GM12878 (cell line): ENCODE measurements at regions not wholly inside any gene's neighbourhood (a gene's known extent, or its start where the extent isn't known, plus 50 kb on each side); places are given as distances from the start of the nearest gene placed in this dataset.

ENCODE experiments used
- ATAC-seq: fragments of 200-7000 bp; cut with Tn5 transposase; 3 replicates; pipeline ENCODE4 v1.9.1; 2020; ENCODE audit warnings: mild to moderate bottlenecking, moderate library complexity
- BruUV-seq: library from RNA; stranded (reverse); fragments of 400-500 nt; replicated peaks from 2 replicates; lab custom pipeline; 2021; lab: Mats Ljungman, UMichigan
- CTCF ChIA-PET: fragments of 300-600 bp; sonication (Branson Sonifier 250); formaldehyde crosslinking; extraction: SDS; loops from one replicate; lab custom pipeline; 2021; ENCODE audit warnings: inconsistent platforms; lab: Yijun Ruan, JAX
- POLR2A ChIA-PET: fragments of 350-600 bp; formaldehyde crosslinking; extraction: SDS; loops from one replicate; lab custom pipeline; 2021; ENCODE audit warnings: inconsistent platforms; lab: Charles Lee
- RAD21 ChIA-PET: fragments of 300-600 bp; sonication (Branson Sonifier 250); formaldehyde crosslinking; loops from one replicate; lab custom pipeline; 2023; ENCODE audit warnings: antibody characterized with exemption; ENCODE audit not compliant: unreplicated experiment; lab: Charles Lee
- SMC1A ChIA-PET: fragments of 300-600 bp; sonication (Branson Sonifier 250); formaldehyde crosslinking; loops from one replicate; lab custom pipeline; 2023; ENCODE audit not compliant: unreplicated experiment, uncharacterized antibody; lab: Charles Lee
- DNase-seq: peaks from one replicate; pipeline ENCODE4 v3.0.0-alpha.2; 2011; ENCODE audit warnings: low read depth, low spot score
- FAIRE-seq: peaks from 3 replicates; lab custom pipeline; 2011; peaks lifted over from hg19 to GRCh38; lab: Jason Lieb, UNC
- H2AFZ ChIP-seq: 2 replicates; pipeline ENCODE4 v1.6.0; 2011; ENCODE audit warnings: low read depth, low read length, control low read depth; ENCODE audit not compliant: control insufficient read depth
- H3K27ac ChIP-seq: 2 replicates; pipeline ENCODE4 v1.5.1; 2011; ENCODE audit warnings: control low read depth; ENCODE audit not compliant: control insufficient read depth, insufficient read depth
- H3K27me3 ChIP-seq, 2 experiments: replicated peaks in 1 of 2; 2 replicates each; pipeline versions ENCODE4 v1.6.0 to v1.6.1; 2011; ENCODE audit warnings: low read length in 1 of 2; ENCODE audit not compliant: control insufficient read depth in 2 of 2, insufficient read depth in 2 of 2
- H3K36me3 ChIP-seq, 2 experiments: 2 replicates each; pipeline ENCODE4 v1.5.1; 2011; ENCODE audit warnings: low read length in 1 of 2; ENCODE audit not compliant: control insufficient read depth in 2 of 2, insufficient read depth in 2 of 2
- H3K4me1 ChIP-seq: 2 replicates; pipeline ENCODE4 v1.6.1; 2011; ENCODE audit warnings: mild to moderate bottlenecking, low read length, moderate library complexity, mixed read lengths; ENCODE audit not compliant: control insufficient read depth, insufficient read depth
- H3K4me2 ChIP-seq: 2 replicates; pipeline ENCODE4 v1.6.0; 2011; ENCODE audit warnings: control low read depth; ENCODE audit not compliant: control insufficient read depth, insufficient read depth
- H3K4me3 ChIP-seq: fragments of 200-600 bp; sonication (generic); 2 replicates; pipeline ENCODE4 v1.5.1; 2016
- H3K79me2 ChIP-seq: 2 replicates; pipeline ENCODE4 v1.6.0; 2011; ENCODE audit warnings: low read length; ENCODE audit not compliant: control insufficient read depth, insufficient read depth
- H3K9ac ChIP-seq: 2 replicates; pipeline ENCODE4 v1.8.0; 2011; ENCODE audit warnings: low read length, control low read depth, mixed read lengths; ENCODE audit not compliant: control insufficient read depth, insufficient read depth
- H3K9me3 ChIP-seq: replicated peaks from 3 replicates; pipeline ENCODE4 v1.5.1; 2011; ENCODE audit warnings: mild to moderate bottlenecking, low read length; ENCODE audit not compliant: control insufficient read depth, insufficient read depth
- H4K20me1 ChIP-seq: 2 replicates; pipeline ENCODE4 v1.6.0; 2011; ENCODE audit not compliant: control insufficient read depth, insufficient read depth
- BCL11A ChIP-seq: IDR thresholded peaks from 2 replicates; pipeline ENCODE4 v1.6.1; 2011; ENCODE audit warnings: low read depth, low read length
- BMI1 ChIP-seq: fragments of 450-650 bp; IDR thresholded peaks from 2 replicates; pipeline ENCODE4 v1.6.1; 2016; ENCODE audit warnings: mild to moderate bottlenecking, moderate library complexity, borderline replicate concordance
- CHD2 ChIP-seq: IDR thresholded peaks from 2 replicates; pipeline ENCODE4 v1.6.1; 2011; ENCODE audit warnings: low read depth, low read length, improper control_type of control experiment, borderline replicate concordance
- EED ChIP-seq: sonication (generic); IDR thresholded peaks from 2 replicates; pipeline ENCODE4 v1.6.1; 2016; ENCODE audit warnings: antibody characterized with exemption, low read depth
- ETV6 ChIP-seq, 2 experiments: fragments of 450-650 bp in 1 of 2; IDR thresholded peaks in 1 of 2; conservative IDR thresholded peaks in 1 of 2; 2 replicates each; pipeline ENCODE4 v1.6.1; 2014; ENCODE audit warnings: antibody characterized with exemption in 1 of 2, borderline replicate concordance in 1 of 2, low read depth in 1 of 2, mild to moderate bottlenecking in 1 of 2, moderate library complexity in 1 of 2
- HDAC2 ChIP-seq: fragments of 200-600 bp; sonication (generic); IDR thresholded peaks from 2 replicates; pipeline ENCODE4 v1.6.1; 2017
- POLR2AphosphoS5 ChIP-seq: IDR thresholded peaks from 2 replicates; pipeline ENCODE4 v1.6.1; 2011; ENCODE audit warnings: mild to moderate bottlenecking, low read length, inconsistent platforms
- SMAD5 ChIP-seq: IDR thresholded peaks from 2 replicates; pipeline ENCODE4 v1.6.1; 2016; ENCODE audit warnings: antibody characterized with exemption, low read depth
- ZBED1 ChIP-seq: IDR thresholded peaks from 2 replicates; pipeline ENCODE4 v1.6.1; 2016; ENCODE audit warnings: borderline replicate concordance
- ZNF622 ChIP-seq: fragments of 450-650 bp; IDR thresholded peaks from 2 replicates; pipeline ENCODE4 v1.6.1; 2017; ENCODE audit warnings: mild to moderate bottlenecking, inconsistent platforms
- in situ Hi-C: fragments of 300-500 bp; cut with MboI; formaldehyde crosslinking; loops from 9 replicates; pipeline ENCODE4 v1.14.3; 2018; ENCODE audit warnings: mixed read lengths
- intact Hi-C: fragments of 100-400 bp; cut with micrococcal nuclease; formaldehyde crosslinking; loops from one replicate; pipeline ENCODE4 v1.14.2; 2022; ENCODE audit not compliant: unreplicated experiment
- TF ChIP-seq, protein P1 (sequence below): IDR thresholded peaks from 2 replicates; pipeline ENCODE4 v1.6.1; 2012; ENCODE audit warnings: low read depth, low read length, improper control_type of control experiment
- TF ChIP-seq, protein P2 (sequence below): IDR thresholded peaks from 2 replicates; pipeline ENCODE4 v1.6.1; 2011; ENCODE audit warnings: low read depth, low read length, improper control_type of control experiment, borderline replicate concordance
- TF ChIP-seq, protein P3 (sequence below): IDR thresholded peaks from 2 replicates; pipeline ENCODE4 v1.6.1; 2011; ENCODE audit warnings: borderline replicate concordance, low read depth, mild to moderate bottlenecking, moderate library complexity, mixed read lengths, low read length; ENCODE audit not compliant: insufficient read depth; ENCODE audit errors: extremely low read length

DNA sequence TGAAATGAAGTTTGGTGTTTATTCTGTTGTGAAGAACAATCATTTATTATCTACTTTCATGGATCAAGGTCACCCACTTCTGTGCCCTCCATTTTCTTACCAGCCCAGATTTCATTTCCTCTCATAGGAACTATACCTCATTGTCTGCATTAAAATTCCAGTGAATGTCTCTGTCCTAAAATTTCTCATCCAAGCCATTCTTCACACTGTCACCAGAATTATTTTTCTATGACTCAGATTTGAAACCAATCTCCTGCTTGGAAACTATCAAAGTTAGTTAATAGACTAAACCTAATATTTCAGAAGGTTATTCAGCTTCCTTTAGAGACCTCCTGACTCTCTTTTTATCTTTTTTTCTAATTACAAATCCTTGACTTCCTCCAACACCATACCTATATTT, 364.1 kb upstream of the CBLB start:
- H3K27me3 ChIP-seq: no peaks in the 10 kb centered on the region
- intact Hi-C loops (no loop called here), in situ Hi-C loops (no loop called here)
- H4K20me1 ChIP-seq: no peaks in the 10 kb centered on the region
- FAIRE-seq (no peak), ATAC-seq (no peak), DNase-seq (no peak)
- TF ChIP-seq BCL11A: no peak
- TF ChIP-seq, protein P1, sequence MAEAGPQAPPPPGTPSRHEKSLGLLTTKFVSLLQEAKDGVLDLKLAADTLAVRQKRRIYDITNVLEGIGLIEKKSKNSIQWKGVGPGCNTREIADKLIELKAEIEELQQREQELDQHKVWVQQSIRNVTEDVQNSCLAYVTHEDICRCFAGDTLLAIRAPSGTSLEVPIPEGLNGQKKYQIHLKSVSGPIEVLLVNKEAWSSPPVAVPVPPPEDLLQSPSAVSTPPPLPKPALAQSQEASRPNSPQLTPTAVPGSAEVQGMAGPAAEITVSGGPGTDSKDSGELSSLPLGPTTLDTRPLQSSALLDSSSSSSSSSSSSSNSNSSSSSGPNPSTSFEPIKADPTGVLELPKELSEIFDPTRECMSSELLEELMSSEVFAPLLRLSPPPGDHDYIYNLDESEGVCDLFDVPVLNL: no peak
- TF ChIP-seq, protein P2, sequence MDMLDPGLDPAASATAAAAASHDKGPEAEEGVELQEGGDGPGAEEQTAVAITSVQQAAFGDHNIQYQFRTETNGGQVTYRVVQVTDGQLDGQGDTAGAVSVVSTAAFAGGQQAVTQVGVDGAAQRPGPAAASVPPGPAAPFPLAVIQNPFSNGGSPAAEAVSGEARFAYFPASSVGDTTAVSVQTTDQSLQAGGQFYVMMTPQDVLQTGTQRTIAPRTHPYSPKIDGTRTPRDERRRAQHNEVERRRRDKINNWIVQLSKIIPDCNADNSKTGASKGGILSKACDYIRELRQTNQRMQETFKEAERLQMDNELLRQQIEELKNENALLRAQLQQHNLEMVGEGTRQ: no peak
- no peak for TF ChIP-seq EED
- no peak for TF ChIP-seq BMI1
- TF ChIP-seq CHD2: no peak
- no peak for TF ChIP-seq ZNF622
- TF ChIP-seq POLR2AphosphoS5: no peak
- TF ChIP-seq, protein P3, sequence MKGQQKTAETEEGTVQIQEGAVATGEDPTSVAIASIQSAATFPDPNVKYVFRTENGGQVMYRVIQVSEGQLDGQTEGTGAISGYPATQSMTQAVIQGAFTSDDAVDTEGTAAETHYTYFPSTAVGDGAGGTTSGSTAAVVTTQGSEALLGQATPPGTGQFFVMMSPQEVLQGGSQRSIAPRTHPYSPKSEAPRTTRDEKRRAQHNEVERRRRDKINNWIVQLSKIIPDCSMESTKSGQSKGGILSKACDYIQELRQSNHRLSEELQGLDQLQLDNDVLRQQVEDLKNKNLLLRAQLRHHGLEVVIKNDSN: no peak
- TF ChIP-seq HDAC2: no peak
- no peak for TF ChIP-seq ZBED1
- TF ChIP-seq SMAD5: no peak
- no peak for TF ChIP-seq ETV6 (conservative IDR thresholded peaks at IDR 0.05 in 1 of 2, IDR thresholded peaks at IDR 0.05 in 1 of 2; ENCODE audit: borderline replicate concordance in 1 of 2, low read depth in 1 of 2)
- ChIA-PET SMC1A (interaction anchor here (0.8 to 1.4 kb wide), 3 partner anchors 9 to 17 kb away, joined by 3 to 4 read pairs (median 3); no protein-coding TSS in a partner anchor), POLR2A (no interaction called here), RAD21 (no interaction called here), CTCF (no interaction called here)
- H3K79me2 ChIP-seq: no peaks in the 10 kb centered on the region
- no peak overlapping the region for H3K27ac ChIP-seq
- BruUV-seq: no TSS peak
- H3K4me2 ChIP-seq: no peak overlapping the region
- peaks cover 14% of the 10 kb centered on the region for H3K9me3 ChIP-seq
- no peaks in the 10 kb centered on the region; a peak in 2 of 4 replicates for H3K36me3 ChIP-seq
- H3K4me3 ChIP-seq: no peak overlapping the region
- H3K9ac ChIP-seq: no peak overlapping the region
- H3K4me1 ChIP-seq: no peaks in the 10 kb centered on the region
- no peak overlapping the region for H2AFZ ChIP-seq
